GM12878 (cell line): ENCODE measurements at regions not wholly inside any gene's neighbourhood (a gene's known extent, or its start where the extent isn't known, plus 50 kb on each side); places are given as distances from the start of the nearest gene placed in this dataset.

Source experiments
- ATAC-seq: fragments of 200-7000 bp; cut with Tn5 transposase; 3 replicates; pipeline ENCODE4 v1.9.1; 2020; ENCODE audit warnings: mild to moderate bottlenecking, moderate library complexity
- BruUV-seq: library from RNA; stranded (reverse); fragments of 400-500 nt; replicated peaks from 2 replicates; lab custom pipeline; 2021; lab: Mats Ljungman, UMichigan
- CTCF ChIA-PET: fragments of 300-600 bp; sonication (Branson Sonifier 250); formaldehyde crosslinking; extraction: SDS; loops from one replicate; lab custom pipeline; 2021; ENCODE audit warnings: inconsistent platforms; lab: Yijun Ruan, JAX
- POLR2A ChIA-PET: fragments of 350-600 bp; formaldehyde crosslinking; extraction: SDS; loops from one replicate; lab custom pipeline; 2021; ENCODE audit warnings: inconsistent platforms; lab: Charles Lee
- RAD21 ChIA-PET: fragments of 300-600 bp; sonication (Branson Sonifier 250); formaldehyde crosslinking; loops from one replicate; lab custom pipeline; 2023; ENCODE audit warnings: antibody characterized with exemption; ENCODE audit not compliant: unreplicated experiment; lab: Charles Lee
- SMC1A ChIA-PET: fragments of 300-600 bp; sonication (Branson Sonifier 250); formaldehyde crosslinking; loops from one replicate; lab custom pipeline; 2023; ENCODE audit not compliant: unreplicated experiment, uncharacterized antibody; lab: Charles Lee
- DNase-seq: peaks from one replicate; pipeline ENCODE4 v3.0.0-alpha.2; 2011; ENCODE audit warnings: low read depth, low spot score
- FAIRE-seq: peaks from 3 replicates; lab custom pipeline; 2011; peaks lifted over from hg19 to GRCh38; lab: Jason Lieb, UNC
- H2AFZ ChIP-seq: 2 replicates; pipeline ENCODE4 v1.6.0; 2011; ENCODE audit warnings: low read depth, low read length, control low read depth; ENCODE audit not compliant: control insufficient read depth
- H3K27ac ChIP-seq: 2 replicates; pipeline ENCODE4 v1.5.1; 2011; ENCODE audit warnings: control low read depth; ENCODE audit not compliant: control insufficient read depth, insufficient read depth
- H3K27me3 ChIP-seq, 2 experiments: replicated peaks in 1 of 2; 2 replicates each; pipeline versions ENCODE4 v1.6.0 to v1.6.1; 2011; ENCODE audit warnings: low read length in 1 of 2; ENCODE audit not compliant: control insufficient read depth in 2 of 2, insufficient read depth in 2 of 2
- H3K36me3 ChIP-seq, 2 experiments: 2 replicates each; pipeline ENCODE4 v1.5.1; 2011; ENCODE audit warnings: low read length in 1 of 2; ENCODE audit not compliant: control insufficient read depth in 2 of 2, insufficient read depth in 2 of 2
- H3K4me1 ChIP-seq: 2 replicates; pipeline ENCODE4 v1.6.1; 2011; ENCODE audit warnings: mild to moderate bottlenecking, low read length, moderate library complexity, mixed read lengths; ENCODE audit not compliant: control insufficient read depth, insufficient read depth
- H3K4me2 ChIP-seq: 2 replicates; pipeline ENCODE4 v1.6.0; 2011; ENCODE audit warnings: control low read depth; ENCODE audit not compliant: control insufficient read depth, insufficient read depth
- H3K4me3 ChIP-seq: fragments of 200-600 bp; sonication (generic); 2 replicates; pipeline ENCODE4 v1.5.1; 2016
- H3K79me2 ChIP-seq: 2 replicates; pipeline ENCODE4 v1.6.0; 2011; ENCODE audit warnings: low read length; ENCODE audit not compliant: control insufficient read depth, insufficient read depth
- H3K9ac ChIP-seq: 2 replicates; pipeline ENCODE4 v1.8.0; 2011; ENCODE audit warnings: low read length, control low read depth, mixed read lengths; ENCODE audit not compliant: control insufficient read depth, insufficient read depth
- H3K9me3 ChIP-seq: replicated peaks from 3 replicates; pipeline ENCODE4 v1.5.1; 2011; ENCODE audit warnings: mild to moderate bottlenecking, low read length; ENCODE audit not compliant: control insufficient read depth, insufficient read depth
- H4K20me1 ChIP-seq: 2 replicates; pipeline ENCODE4 v1.6.0; 2011; ENCODE audit not compliant: control insufficient read depth, insufficient read depth
- ESRRA ChIP-seq: IDR thresholded peaks from 2 replicates; pipeline ENCODE4 v1.6.1; 2012; ENCODE audit warnings: mild to moderate bottlenecking, low read length, improper control_type of control experiment
- GATAD2B ChIP-seq: fragments of 450-650 bp; conservative IDR thresholded peaks from 2 replicates; pipeline ENCODE4 v1.6.1; 2017; ENCODE audit warnings: low read depth, mild to moderate bottlenecking, moderate library complexity
- NFXL1 ChIP-seq: fragments of 450-650 bp; IDR thresholded peaks from 2 replicates; pipeline ENCODE4 v1.6.1; 2017; ENCODE audit warnings: antibody characterized with exemption, mild to moderate bottlenecking, borderline replicate concordance
- POLR2AphosphoS2 ChIP-seq: IDR thresholded peaks from 2 replicates; pipeline ENCODE4 v1.6.1; 2011; ENCODE audit warnings: low read depth, mild to moderate bottlenecking, low read length, improper control_type of control experiment, moderate library complexity
- RAD51 ChIP-seq: fragments of 450-650 bp; IDR thresholded peaks from 2 replicates; pipeline ENCODE4 v1.6.1; 2016; ENCODE audit warnings: moderate library complexity, mild to moderate bottlenecking, inconsistent platforms
- SMAD1 ChIP-seq: fragments of 450-650 bp; IDR thresholded peaks from 2 replicates; pipeline ENCODE4 v1.6.1; 2018; ENCODE audit warnings: mild to moderate bottlenecking, low read depth; ENCODE audit not compliant: partially characterized antibody
- SUZ12 ChIP-seq: fragments of 200-600 bp; sonication (generic); IDR thresholded peaks from one replicate; pipeline ENCODE4 v1.6.1; 2018; ENCODE audit warnings: antibody characterized with exemption, mild to moderate bottlenecking; ENCODE audit not compliant: unreplicated experiment
- TARDBP ChIP-seq: IDR thresholded peaks from 2 replicates; pipeline ENCODE4 v1.6.1; 2016; ENCODE audit warnings: borderline replicate concordance
- ZNF384 ChIP-seq: IDR thresholded peaks from 2 replicates; pipeline ENCODE4 v1.6.1; 2012; ENCODE audit warnings: low read depth, mild to moderate bottlenecking, low read length, improper control_type of control experiment, borderline replicate concordance
- WGBS: methylation state at CpG from one replicate; pipeline ENCODE4 v1.1.6; 2016; ENCODE audit warnings: low lambda C conversion rate; ENCODE audit not compliant: insufficient replicate concordance, insufficient coverage; ENCODE audit errors: missing lambda C conversion rate; 5-methylcytosine and 5-hydroxymethylcytosine counted together
- in situ Hi-C: fragments of 300-500 bp; cut with MboI; formaldehyde crosslinking; loops from 9 replicates; pipeline ENCODE4 v1.14.3; 2018; ENCODE audit warnings: mixed read lengths
- intact Hi-C: fragments of 100-400 bp; cut with micrococcal nuclease; formaldehyde crosslinking; loops from one replicate; pipeline ENCODE4 v1.14.2; 2022; ENCODE audit not compliant: unreplicated experiment
- TF ChIP-seq, protein P1 (sequence below): fragments of 450-650 bp; IDR thresholded peaks from 2 replicates; pipeline ENCODE4 v1.6.1; 2018; ENCODE audit warnings: mild to moderate bottlenecking, low read depth, moderate library complexity; ENCODE audit not compliant: partially characterized antibody
- TF ChIP-seq, protein P2 (sequence below): fragments of 450-650 bp; conservative IDR thresholded peaks from 2 replicates; pipeline ENCODE4 v1.6.1; 2017; ENCODE audit warnings: mild to moderate bottlenecking, moderate library complexity
- TF ChIP-seq, protein P3 (sequence below): IDR thresholded peaks from 2 replicates; pipeline ENCODE4 v1.6.1; 2012; ENCODE audit warnings: improper control_type of control experiment, low read depth, low read length; ENCODE audit not compliant: insufficient replicate concordance

DNA sequence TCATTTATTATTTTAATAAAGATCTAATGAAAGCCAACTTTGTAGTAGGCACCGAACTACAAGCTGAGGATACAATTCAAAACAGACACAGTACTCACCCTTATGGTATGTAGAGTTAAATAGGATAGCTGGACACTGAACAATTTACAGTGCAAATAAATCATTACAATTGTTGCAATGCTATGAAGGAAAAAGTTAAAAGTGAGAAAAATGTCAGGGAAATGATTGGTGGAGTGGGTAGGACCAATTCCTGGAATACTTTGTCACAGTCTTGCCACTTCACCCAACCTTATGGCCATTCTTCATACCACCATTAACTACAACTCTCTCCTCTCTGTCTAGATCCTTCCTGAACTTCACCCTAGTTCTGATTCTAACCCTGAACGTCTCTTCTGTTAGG lies 70.1 kb upstream of the CCSER1 start (continued):
- TF ChIP-seq, protein P1, sequence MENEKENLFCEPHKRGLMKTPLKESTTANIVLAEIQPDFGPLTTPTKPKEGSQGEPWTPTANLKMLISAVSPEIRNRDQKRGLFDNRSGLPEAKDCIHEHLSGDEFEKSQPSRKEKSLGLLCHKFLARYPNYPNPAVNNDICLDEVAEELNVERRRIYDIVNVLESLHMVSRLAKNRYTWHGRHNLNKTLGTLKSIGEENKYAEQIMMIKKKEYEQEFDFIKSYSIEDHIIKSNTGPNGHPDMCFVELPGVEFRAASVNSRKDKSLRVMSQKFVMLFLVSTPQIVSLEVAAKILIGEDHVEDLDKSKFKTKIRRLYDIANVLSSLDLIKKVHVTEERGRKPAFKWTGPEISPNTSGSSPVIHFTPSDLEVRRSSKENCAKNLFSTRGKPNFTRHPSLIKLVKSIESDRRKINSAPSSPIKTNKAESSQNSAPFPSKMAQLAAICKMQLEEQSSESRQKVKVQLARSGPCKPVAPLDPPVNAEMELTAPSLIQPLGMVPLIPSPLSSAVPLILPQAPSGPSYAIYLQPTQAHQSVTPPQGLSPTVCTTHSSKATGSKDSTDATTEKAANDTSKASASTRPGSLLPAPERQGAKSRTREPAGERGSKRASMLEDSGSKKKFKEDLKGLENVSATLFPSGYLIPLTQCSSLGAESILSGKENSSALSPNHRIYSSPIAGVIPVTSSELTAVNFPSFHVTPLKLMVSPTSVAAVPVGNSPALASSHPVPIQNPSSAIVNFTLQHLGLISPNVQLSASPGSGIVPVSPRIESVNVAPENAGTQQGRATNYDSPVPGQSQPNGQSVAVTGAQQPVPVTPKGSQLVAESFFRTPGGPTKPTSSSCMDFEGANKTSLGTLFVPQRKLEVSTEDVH: no peak
- TF ChIP-seq POLR2AphosphoS2 (no peak), SUZ12 (no peak)
- TF ChIP-seq, all 136 proteins: peak for 0

DNA sequence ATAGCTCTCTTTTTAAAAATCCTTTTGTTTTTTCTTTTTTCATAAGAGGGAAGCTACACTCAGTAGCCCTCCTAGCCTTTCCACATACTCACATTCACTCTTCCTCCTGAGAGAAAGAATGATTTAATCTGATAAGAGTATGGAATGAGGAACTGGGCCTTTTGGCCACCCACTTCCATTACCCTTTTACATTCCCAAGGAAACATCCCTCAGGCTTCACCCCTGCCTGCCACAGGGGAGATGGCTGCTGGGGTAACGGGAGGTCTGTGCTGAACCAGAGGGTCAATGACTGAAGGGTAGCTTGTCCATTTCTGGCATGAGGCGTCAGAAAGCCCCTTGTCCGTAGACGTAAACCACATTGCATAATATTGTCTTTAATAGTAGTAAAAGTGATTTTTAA lies 67.2 kb upstream of the CCSER1 start:
- POLR2A ChIA-PET: no interaction called here
- Histone ChIP-seq H3K27me3 (no peaks in the 10 kb centered on the region), H3K4me3 (no peak overlapping the region), H3K4me2 (no peak overlapping the region), H4K20me1 (no peaks in the 10 kb centered on the region), H3K9ac (no peak overlapping the region), H3K9me3 (no peaks in the 10 kb centered on the region), H3K27ac (no peak overlapping the region), H3K79me2 (no peaks in the 10 kb centered on the region), H3K36me3 (no peaks in the 10 kb centered on the region), H2AFZ (no peak overlapping the region), H3K4me1 (no peaks in the 10 kb centered on the region)
- SMC1A ChIA-PET: no interaction called here
- ATAC-seq (no peak), FAIRE-seq (no peak), DNase-seq (no peak)
- intact Hi-C loops: no loop called here
- TF ChIP-seq GATAD2B (no peak), ESRRA (no peak), NFXL1 (no peak), SMAD1 (no peak), ZNF384 (no peak), TARDBP (no peak), RAD51 (no peak)
- TF ChIP-seq, protein P2, sequence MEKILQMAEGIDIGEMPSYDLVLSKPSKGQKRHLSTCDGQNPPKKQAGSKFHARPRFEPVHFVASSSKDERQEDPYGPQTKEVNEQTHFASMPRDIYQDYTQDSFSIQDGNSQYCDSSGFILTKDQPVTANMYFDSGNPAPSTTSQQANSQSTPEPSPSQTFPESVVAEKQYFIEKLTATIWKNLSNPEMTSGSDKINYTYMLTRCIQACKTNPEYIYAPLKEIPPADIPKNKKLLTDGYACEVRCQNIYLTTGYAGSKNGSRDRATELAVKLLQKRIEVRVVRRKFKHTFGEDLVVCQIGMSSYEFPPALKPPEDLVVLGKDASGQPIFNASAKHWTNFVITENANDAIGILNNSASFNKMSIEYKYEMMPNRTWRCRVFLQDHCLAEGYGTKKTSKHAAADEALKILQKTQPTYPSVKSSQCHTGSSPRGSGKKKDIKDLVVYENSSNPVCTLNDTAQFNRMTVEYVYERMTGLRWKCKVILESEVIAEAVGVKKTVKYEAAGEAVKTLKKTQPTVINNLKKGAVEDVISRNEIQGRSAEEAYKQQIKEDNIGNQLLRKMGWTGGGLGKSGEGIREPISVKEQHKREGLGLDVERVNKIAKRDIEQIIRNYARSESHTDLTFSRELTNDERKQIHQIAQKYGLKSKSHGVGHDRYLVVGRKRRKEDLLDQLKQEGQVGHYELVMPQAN: no peak
- TF ChIP-seq, protein P3, sequence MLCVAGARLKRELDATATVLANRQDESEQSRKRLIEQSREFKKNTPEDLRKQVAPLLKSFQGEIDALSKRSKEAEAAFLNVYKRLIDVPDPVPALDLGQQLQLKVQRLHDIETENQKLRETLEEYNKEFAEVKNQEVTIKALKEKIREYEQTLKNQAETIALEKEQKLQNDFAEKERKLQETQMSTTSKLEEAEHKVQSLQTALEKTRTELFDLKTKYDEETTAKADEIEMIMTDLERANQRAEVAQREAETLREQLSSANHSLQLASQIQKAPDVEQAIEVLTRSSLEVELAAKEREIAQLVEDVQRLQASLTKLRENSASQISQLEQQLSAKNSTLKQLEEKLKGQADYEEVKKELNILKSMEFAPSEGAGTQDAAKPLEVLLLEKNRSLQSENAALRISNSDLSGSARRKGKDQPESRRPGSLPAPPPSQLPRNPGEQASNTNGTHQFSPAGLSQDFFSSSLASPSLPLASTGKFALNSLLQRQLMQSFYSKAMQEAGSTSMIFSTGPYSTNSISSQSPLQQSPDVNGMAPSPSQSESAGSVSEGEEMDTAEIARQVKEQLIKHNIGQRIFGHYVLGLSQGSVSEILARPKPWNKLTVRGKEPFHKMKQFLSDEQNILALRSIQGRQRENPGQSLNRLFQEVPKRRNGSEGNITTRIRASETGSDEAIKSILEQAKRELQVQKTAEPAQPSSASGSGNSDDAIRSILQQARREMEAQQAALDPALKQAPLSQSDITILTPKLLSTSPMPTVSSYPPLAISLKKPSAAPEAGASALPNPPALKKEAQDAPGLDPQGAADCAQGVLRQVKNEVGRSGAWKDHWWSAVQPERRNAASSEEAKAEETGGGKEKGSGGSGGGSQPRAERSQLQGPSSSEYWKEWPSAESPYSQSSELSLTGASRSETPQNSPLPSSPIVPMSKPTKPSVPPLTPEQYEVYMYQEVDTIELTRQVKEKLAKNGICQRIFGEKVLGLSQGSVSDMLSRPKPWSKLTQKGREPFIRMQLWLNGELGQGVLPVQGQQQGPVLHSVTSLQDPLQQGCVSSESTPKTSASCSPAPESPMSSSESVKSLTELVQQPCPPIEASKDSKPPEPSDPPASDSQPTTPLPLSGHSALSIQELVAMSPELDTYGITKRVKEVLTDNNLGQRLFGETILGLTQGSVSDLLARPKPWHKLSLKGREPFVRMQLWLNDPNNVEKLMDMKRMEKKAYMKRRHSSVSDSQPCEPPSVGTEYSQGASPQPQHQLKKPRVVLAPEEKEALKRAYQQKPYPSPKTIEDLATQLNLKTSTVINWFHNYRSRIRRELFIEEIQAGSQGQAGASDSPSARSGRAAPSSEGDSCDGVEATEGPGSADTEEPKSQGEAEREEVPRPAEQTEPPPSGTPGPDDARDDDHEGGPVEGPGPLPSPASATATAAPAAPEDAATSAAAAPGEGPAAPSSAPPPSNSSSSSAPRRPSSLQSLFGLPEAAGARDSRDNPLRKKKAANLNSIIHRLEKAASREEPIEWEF: no peak
- CTCF ChIA-PET: no interaction called here
- BruUV-seq: no TSS peak
- in situ Hi-C loops: no loop called here
- 33% methylated on average over 4 of the region's 4 CpGs for WGBS
- RAD21 ChIA-PET: no interaction called here
